GM23338 (cell line): ENCODE measurements at regions not wholly inside any gene's neighbourhood (a gene's known extent, or its start where the extent isn't known, plus 50 kb on each side); places are given as distances from the start of the nearest gene placed in this dataset.

ENCODE experiments used
- ATAC-seq: fragments of 200-7000 bp; cut with Tn5 transposase; 3 replicates; pipeline ENCODE4 v1.9.1; 2020
- DNase-seq: peaks from one replicate; pipeline ENCODE4 v3.0.0-alpha.2; 2015; ENCODE audit warnings: low spot score
- H2AFZ ChIP-seq: fragments of 200-600 bp; sonication (generic); 2 replicates; pipeline ENCODE4 v1.8.0; 2016; ENCODE audit warnings: antibody characterized with exemption, mild to moderate bottlenecking, moderate library complexity
- H3F3A ChIP-seq: fragments of 200-600 bp; sonication (generic); replicated peaks from 2 replicates; pipeline ENCODE4 v1.8.0; 2017; ENCODE audit warnings: antibody characterized with exemption, mixed run types, low read depth
- H3K27ac ChIP-seq: fragments of 200-600 bp; sonication (generic); 2 replicates; pipeline ENCODE4 v1.6.1; 2016; ENCODE audit warnings: low read depth
- H3K27me3 ChIP-seq: fragments of 200-600 bp; sonication (generic); 2 replicates; pipeline ENCODE4 v1.8.0; 2016; ENCODE audit warnings: mild to moderate bottlenecking, mixed run types, moderate library complexity; ENCODE audit not compliant: insufficient read depth
- H3K36me3 ChIP-seq: fragments of 200-600 bp; sonication (generic); 2 replicates; pipeline ENCODE4 v1.8.0; 2016; ENCODE audit warnings: mild to moderate bottlenecking; ENCODE audit not compliant: insufficient read depth
- H3K4me1 ChIP-seq: fragments of 200-600 bp; sonication (generic); 2 replicates; pipeline ENCODE4 v1.8.0; 2016; ENCODE audit warnings: mild to moderate bottlenecking, moderate library complexity; ENCODE audit not compliant: insufficient read depth
- H3K4me2 ChIP-seq: fragments of 200-600 bp; sonication (generic); 2 replicates; pipeline ENCODE4 v1.7.1; 2017; ENCODE audit warnings: mixed run types
- H3K4me3 ChIP-seq: fragments of 200-600 bp; sonication (generic); 2 replicates; pipeline ENCODE4 v1.6.1; 2016; ENCODE audit warnings: mixed run types
- H3K79me2 ChIP-seq: fragments of 200-600 bp; sonication (generic); replicated peaks from 2 replicates; pipeline ENCODE4 v1.8.0; 2017; ENCODE audit warnings: mild to moderate bottlenecking; ENCODE audit not compliant: insufficient read depth
- H3K9me2 ChIP-seq: fragments of 200-600 bp; sonication (generic); 2 replicates; pipeline ENCODE4 v1.8.0; 2017; ENCODE audit not compliant: insufficient read depth
- H4K20me1 ChIP-seq: fragments of 200-600 bp; sonication (generic); replicated peaks from 2 replicates; pipeline ENCODE4 v1.8.0; 2017; ENCODE audit warnings: mild to moderate bottlenecking; ENCODE audit not compliant: insufficient read depth
- H3K27ac Mint-ChIP-seq: 2 replicates; pipeline ENCODE4 v1.8.0; 2020; ENCODE audit warnings: inconsistent platforms, mild to moderate bottlenecking, moderate library complexity, mixed read lengths
- H3K27me3 Mint-ChIP-seq: 3 replicates; pipeline ENCODE4 v1.8.0; 2022; ENCODE audit warnings: low read depth, mild to moderate bottlenecking, moderate library complexity, mixed read lengths, inconsistent platforms; ENCODE audit not compliant: insufficient read depth, poor library complexity
- H3K36me3 Mint-ChIP-seq: 3 replicates; pipeline ENCODE4 v1.8.0; 2021; ENCODE audit warnings: low read depth, mild to moderate bottlenecking, inconsistent platforms, moderate library complexity, mixed read lengths
- H3K4me1 Mint-ChIP-seq: 3 replicates; pipeline ENCODE4 v1.8.0; 2020; ENCODE audit warnings: mild to moderate bottlenecking, inconsistent platforms, mixed read lengths
- H3K4me3 Mint-ChIP-seq: 3 replicates; pipeline ENCODE4 v1.8.0; 2021; ENCODE audit warnings: moderate library complexity, mild to moderate bottlenecking, inconsistent platforms, mixed read lengths
- H3K9me3 Mint-ChIP-seq: 3 replicates; pipeline ENCODE4 v1.8.0; 2020; ENCODE audit warnings: moderate library complexity, mild to moderate bottlenecking, inconsistent platforms, mixed read lengths
- CREB1 ChIP-seq: fragments of 250-450 bp; sonication (Bioruptor Pico); IDR thresholded peaks from 2 replicates; pipeline ENCODE4 v1.5.0; 2020; ENCODE audit warnings: low read depth, mild to moderate bottlenecking, moderate library complexity
- CTCF ChIP-seq, 2 experiments: fragments of 200-600 bp in 1 of 2; sonication (generic) in 1 of 2; conservative IDR thresholded peaks; 2 replicates each; pipeline versions ENCODE4 v1.5.1 to v1.6.1; 2016 to 2017; ENCODE audit warnings: antibody characterized with exemption in 2 of 2, low read depth in 2 of 2, mild to moderate bottlenecking in 2 of 2, moderate library complexity in 1 of 2
- ETS1 ChIP-seq: IDR thresholded peaks from 2 replicates; pipeline ENCODE4 v1.6.1; 2016; ENCODE audit warnings: antibody characterized with exemption
- EZH2 ChIP-seq: fragments of 200-600 bp; sonication (generic); IDR thresholded peaks from one replicate; pipeline ENCODE4 v1.8.0; 2017; ENCODE audit warnings: antibody characterized with exemption, mild to moderate bottlenecking, low read depth; ENCODE audit not compliant: unreplicated experiment
- EZH2phosphoT487 ChIP-seq: fragments of 200-600 bp; sonication (generic); IDR thresholded peaks from one replicate; pipeline ENCODE4 v1.8.1; 2018; ENCODE audit warnings: antibody characterized with exemption; ENCODE audit not compliant: unreplicated experiment
- JUNB ChIP-seq: IDR thresholded peaks from one replicate; pipeline ENCODE4 v1.6.1; 2016; ENCODE audit warnings: antibody characterized with exemption; ENCODE audit not compliant: unreplicated experiment
- NANOG ChIP-seq: IDR thresholded peaks from 2 replicates; pipeline ENCODE4 v1.6.1; 2016; ENCODE audit warnings: antibody characterized with exemption, borderline replicate concordance
- POLR2AphosphoS5 ChIP-seq: IDR thresholded peaks from 2 replicates; pipeline ENCODE4 v1.6.1; 2016; ENCODE audit warnings: antibody characterized with exemption, low read depth
- REST ChIP-seq: IDR thresholded peaks from one replicate; pipeline ENCODE4 v1.6.1; 2018; ENCODE audit warnings: antibody characterized with exemption; ENCODE audit not compliant: unreplicated experiment
- STAT1 ChIP-seq: IDR thresholded peaks from one replicate; pipeline ENCODE4 v1.6.1; 2016; ENCODE audit warnings: antibody characterized with exemption; ENCODE audit not compliant: unreplicated experiment
- ZNF114 ChIP-seq: fragments of 250-450 bp; sonication (Bioruptor Pico); IDR thresholded peaks from 2 replicates; pipeline ENCODE4 v1.5.0; 2020; ENCODE audit warnings: mild to moderate bottlenecking, moderate library complexity
- ZNF331 ChIP-seq: fragments of 250-450 bp; sonication (Bioruptor Pico); IDR thresholded peaks from 2 replicates; pipeline ENCODE4 v1.5.0; 2020; ENCODE audit warnings: low read depth, mild to moderate bottlenecking, moderate library complexity
- ZNF462 ChIP-seq: fragments of 250-450 bp; sonication (Bioruptor Pico); IDR thresholded peaks from 2 replicates; pipeline ENCODE4 v1.5.0; 2020; ENCODE audit warnings: mild to moderate bottlenecking, moderate library complexity

- Histone ChIP-seq H2AFZ (no peak overlapping the region), H4K20me1 (no peaks in the 10 kb centered on the region), H3K36me3 (no peaks in the 10 kb centered on the region), H3K27me3 (no peaks in the 10 kb centered on the region), H3K9me2 (no peaks in the 10 kb centered on the region), H3K4me1 (no peaks in the 10 kb centered on the region), H3K4me2 (no peak overlapping the region), H3K79me2 (no peaks in the 10 kb centered on the region), H3K27ac (no peak overlapping the region), H3K4me3 (no peak overlapping the region), H3F3A (no peaks in the 10 kb centered on the region)
- Mint-ChIP-seq H3K4me1 (no peaks in the 10 kb centered on the region), H3K27ac (no peak overlapping the region), H3K27me3 (no peaks in the 10 kb centered on the region), H3K36me3 (no peaks in the 10 kb centered on the region), H3K9me3 (peaks cover 65% of the 10 kb centered on the region), H3K4me3 (no peak overlapping the region)
- no peak for ATAC-seq
- TF ChIP-seq POLR2AphosphoS5 (no peak), JUNB (no peak), CTCF (conservative IDR thresholded peaks at IDR 0.05; ENCODE audit: low read depth in 2 of 2) (no peak), ZNF331 (CRISPR knock-in tag) (no peak), ZNF114 (CRISPR knock-in tag) (no peak), ETS1 (no peak), ZNF462 (CRISPR knock-in tag) (no peak), CREB1 (CRISPR knock-in tag) (no peak), EZH2 (no peak), EZH2phosphoT487 (no peak), REST (no peak), STAT1 (no peak), NANOG (no peak)
- no peak for DNase-seq
Measured at GRCh38 chr4:45147866-45148265, 421.5 kb upstream of the GNPDA2 start.
